ENCODE measurements at regions not wholly inside any gene's neighbourhood (a gene's known extent, or its start where the extent isn't known, plus 50 kb on each side); places are given as distances from the start of the nearest gene placed in this dataset.
"Not testable (repeated sequence)": the region's sequence is repeated elsewhere in the genome, so short reads cannot be mapped to it uniquely, and the experiment has no call there.

- TF ChIP-seq POLR2A (IDR thresholded peaks at IDR 0.05) (no peak), CTCF (IDR thresholded peaks at IDR 0.05) (no peak), EP300 (IDR thresholded peaks at IDR 0.05) (no peak)
- intact Hi-C loops (cut with DNase I) = no loop called here
- no peaks in the 10 kb centered on the region for H3K36me3 ChIP-seq
- H3K27ac ChIP-seq = no peak overlapping the region
- H3K4me1 ChIP-seq (ENCODE audit: insufficient read depth) = no peaks in the 10 kb centered on the region
- H3K4me3 ChIP-seq = no peak overlapping the region
- H3K9me3 ChIP-seq = no peaks in the 10 kb centered on the region
- no peak for DNase-seq
- H3K27me3 ChIP-seq = no peaks in the 10 kb centered on the region
- WGBS, 3 donors = 46 to 58% (median 46%) methylated on average over 2 of the region's 2 CpGs
Measured at GRCh38 chr13:72617186-72617585, 110.2 kb downstream of the MZT1 start.

GRCh38 chr13:72610251-72610891, 117.1 kb downstream of the MZT1 start:
- 88 to 92% (median 88%) methylated on average over 29 of the region's 29 CpGs for WGBS, 3 donors
- H3K27me3 ChIP-seq; intact Hi-C loops (cut with DNase I); H3K4me3 ChIP-seq; H3K9me3 ChIP-seq; DNase-seq; H3K27ac ChIP-seq; H3K36me3 ChIP-seq; H3K4me1 ChIP-seq (ENCODE audit: insufficient read depth): not testable (repeated sequence)

GRCh38 chr13:72599178-72599743, 128.2 kb downstream of the MZT1 start:
- WGBS, 3 donors = 62 to 94% (median 78%) methylated on average over 3 of the region's 3 CpGs
- H3K4me1 ChIP-seq (ENCODE audit: insufficient read depth) = no peaks in the 10 kb centered on the region
- intact Hi-C loops (cut with DNase I) = no loop called here
- H3K36me3 ChIP-seq = no peaks in the 10 kb centered on the region
- H3K9me3 ChIP-seq = no peaks in the 10 kb centered on the region
- no peak for TF ChIP-seq CTCF (IDR thresholded peaks at IDR 0.05)
- TF ChIP-seq POLR2A (IDR thresholded peaks at IDR 0.05) = no peak
- no peak for TF ChIP-seq EP300 (IDR thresholded peaks at IDR 0.05)
- H3K27ac ChIP-seq = no peak overlapping the region
- no peak overlapping the region for H3K4me3 ChIP-seq
- H3K27me3 ChIP-seq = no peaks in the 10 kb centered on the region
- no peak for DNase-seq

GRCh38 chr13:72590091-72590740, 137.2 kb downstream of the MZT1 start:
- Histone ChIP-seq H3K27me3 (no peaks in the 10 kb centered on the region), H3K27ac (no peak overlapping the region), H3K9me3 (no peaks in the 10 kb centered on the region), H3K4me1 (ENCODE audit: insufficient read depth) (no peaks in the 10 kb centered on the region), H3K4me3 (no peak overlapping the region), H3K36me3 (no peaks in the 10 kb centered on the region)
- intact Hi-C loops (cut with DNase I) = no loop called here
- no peak for DNase-seq
- WGBS, 3 donors = 71 to 85% (median 85%) methylated on average over 1 of the region's 1 CpG
- no peak for TF ChIP-seq POLR2A (IDR thresholded peaks at IDR 0.05)
- TF ChIP-seq CTCF (IDR thresholded peaks at IDR 0.05) = no peak
- no peak for TF ChIP-seq EP300 (IDR thresholded peaks at IDR 0.05)

GRCh38 chr13:72586518-72586917, 140.9 kb downstream of the MZT1 start:
- Histone ChIP-seq H3K4me1 (ENCODE audit: insufficient read depth) (no peaks in the 10 kb centered on the region), H3K27ac (no peak overlapping the region), H3K4me3 (no peak overlapping the region), H3K36me3 (no peaks in the 10 kb centered on the region), H3K9me3 (no peaks in the 10 kb centered on the region), H3K27me3 (no peaks in the 10 kb centered on the region)
- DNase-seq = no peak
- 2 to 8% (median 7%) methylated on average over 3 of the region's 3 CpGs for WGBS, 3 donors
- intact Hi-C loops (cut with DNase I) = no loop called here
- TF ChIP-seq POLR2A (IDR thresholded peaks at IDR 0.05) (no peak), CTCF (IDR thresholded peaks at IDR 0.05) (no peak), EP300 (IDR thresholded peaks at IDR 0.05) (no peak)

All from ovary (tissue), 7 donors.